ENCODE measurements at regions not wholly inside any gene's neighbourhood (a gene's known extent, or its start where the extent isn't known, plus 50 kb on each side); places are given as distances from the start of the nearest gene placed in this dataset.

GRCh38 chr12:24088751-24089509 lies 139.5 kb upstream of the SOX5 start:
- TF ChIP-seq CTCF (conservative IDR thresholded peaks at IDR 0.05) = no peak
- no peak overlapping the region for H3K27ac ChIP-seq

- TF ChIP-seq CTCF (conservative IDR thresholded peaks at IDR 0.05) = no peak
- H3K27ac ChIP-seq = no peak overlapping the region
These were observed 137.8 kb upstream of the SOX5 start for GRCh38 chr12:24087294-24087693.

DNA sequence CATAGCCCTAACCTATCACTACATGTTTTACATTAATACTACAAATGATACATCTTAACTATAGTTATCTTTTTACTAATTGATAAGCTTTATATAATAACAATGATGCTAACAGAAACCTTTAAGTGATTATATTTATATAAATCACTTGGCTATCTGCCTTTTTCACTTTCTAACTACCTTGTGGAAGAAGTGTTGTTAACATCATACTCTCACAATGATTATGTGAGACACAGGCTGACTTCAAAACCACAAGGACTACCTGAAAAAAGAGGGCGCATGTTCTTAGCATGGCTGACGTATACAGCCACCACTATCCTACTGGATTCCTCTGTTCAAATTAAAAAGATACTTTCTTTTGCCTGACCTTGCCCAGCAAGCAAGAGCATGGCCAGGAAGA lies 135.3 kb upstream of the SOX5 start:
- no peak overlapping the region for H3K27ac ChIP-seq
- no peak for TF ChIP-seq CTCF (conservative IDR thresholded peaks at IDR 0.05)

- no peak overlapping the region for H3K27ac ChIP-seq
- TF ChIP-seq CTCF (conservative IDR thresholded peaks at IDR 0.05) = no peak
These were observed 134.4 kb upstream of the SOX5 start for GRCh38 chr12:24083838-24084237.

DNA sequence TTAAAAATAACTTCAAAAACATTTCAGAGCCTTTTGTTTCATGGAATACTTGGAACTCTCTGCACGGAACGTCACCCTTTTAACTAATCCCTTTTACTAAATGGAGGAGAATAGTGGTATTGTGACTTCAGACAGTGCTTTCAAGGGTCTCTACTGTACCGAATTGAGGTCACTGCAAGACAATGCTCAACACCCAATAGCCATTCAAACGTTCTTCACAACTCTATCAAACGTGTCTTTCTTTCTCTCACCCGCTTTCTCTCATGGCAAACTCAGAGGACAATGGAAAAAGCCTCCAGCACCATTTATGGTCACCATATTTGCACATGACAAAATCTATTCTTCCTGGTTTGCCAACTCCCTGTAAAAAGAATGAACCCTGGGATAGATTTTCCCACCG lies 132.1 kb upstream of the SOX5 start:
- no peak overlapping the region for H3K27ac ChIP-seq
- no peak for TF ChIP-seq CTCF (conservative IDR thresholded peaks at IDR 0.05)

DNA sequence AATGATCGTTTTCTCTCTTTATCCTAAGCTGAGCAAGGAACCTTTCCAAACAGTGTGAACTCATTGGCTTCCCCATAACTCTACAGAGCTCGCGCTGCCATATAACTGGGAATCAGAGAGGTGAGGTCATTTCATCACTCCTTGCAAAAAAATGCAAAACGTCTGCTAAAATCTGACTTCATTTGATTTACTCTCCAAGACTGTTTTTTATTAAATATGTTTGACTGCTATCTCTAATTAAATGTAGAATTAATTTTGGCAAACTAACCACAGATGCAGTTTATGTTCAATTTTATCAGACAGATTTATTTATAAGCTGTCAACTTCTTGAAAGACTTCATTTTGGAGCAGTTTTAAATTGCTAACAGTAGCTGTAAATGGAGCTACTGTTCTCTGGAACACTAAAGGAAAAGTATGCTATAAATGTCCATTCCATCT lies 131.6 kb upstream of the SOX5 start:
- H3K27ac ChIP-seq = no peak overlapping the region
- TF ChIP-seq CTCF (conservative IDR thresholded peaks at IDR 0.05) = no peak

DNA sequence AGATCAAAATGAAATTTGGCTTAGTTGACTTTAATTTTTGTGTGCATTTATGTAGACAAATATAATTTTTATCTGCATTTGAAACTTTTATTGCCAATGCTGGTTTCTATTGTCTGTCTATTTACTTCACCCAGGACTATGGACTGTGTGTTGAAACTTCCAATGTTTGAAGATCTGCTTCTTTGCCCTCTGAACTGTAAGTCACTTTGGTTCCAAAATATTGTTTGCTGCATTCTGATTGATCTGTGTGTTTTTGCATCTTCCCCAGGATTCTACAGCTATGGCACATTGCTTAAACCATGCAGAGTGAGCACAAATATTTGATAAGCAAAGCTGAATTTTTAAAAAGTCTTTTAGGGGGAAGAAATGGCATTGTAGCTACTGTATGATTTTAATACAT lies 131.0 kb upstream of the SOX5 start:
- no peak overlapping the region for H3K27ac ChIP-seq
- TF ChIP-seq CTCF (conservative IDR thresholded peaks at IDR 0.05) = no peak

Measured in VCaP (cell line).